ENCODE measurements at regions not wholly inside any gene's neighbourhood (a gene's known extent, or its start where the extent isn't known, plus 50 kb on each side); places are given as distances from the start of the nearest gene placed in this dataset.
"Not testable (repeated sequence)": the region's sequence is repeated elsewhere in the genome, so short reads cannot be mapped to it uniquely, and the experiment has no call there.

GRCh38 chr3:72515281-72515680 is 333.0 kb downstream of the SHQ1 start:
- TF ChIP-seq, protein P1, sequence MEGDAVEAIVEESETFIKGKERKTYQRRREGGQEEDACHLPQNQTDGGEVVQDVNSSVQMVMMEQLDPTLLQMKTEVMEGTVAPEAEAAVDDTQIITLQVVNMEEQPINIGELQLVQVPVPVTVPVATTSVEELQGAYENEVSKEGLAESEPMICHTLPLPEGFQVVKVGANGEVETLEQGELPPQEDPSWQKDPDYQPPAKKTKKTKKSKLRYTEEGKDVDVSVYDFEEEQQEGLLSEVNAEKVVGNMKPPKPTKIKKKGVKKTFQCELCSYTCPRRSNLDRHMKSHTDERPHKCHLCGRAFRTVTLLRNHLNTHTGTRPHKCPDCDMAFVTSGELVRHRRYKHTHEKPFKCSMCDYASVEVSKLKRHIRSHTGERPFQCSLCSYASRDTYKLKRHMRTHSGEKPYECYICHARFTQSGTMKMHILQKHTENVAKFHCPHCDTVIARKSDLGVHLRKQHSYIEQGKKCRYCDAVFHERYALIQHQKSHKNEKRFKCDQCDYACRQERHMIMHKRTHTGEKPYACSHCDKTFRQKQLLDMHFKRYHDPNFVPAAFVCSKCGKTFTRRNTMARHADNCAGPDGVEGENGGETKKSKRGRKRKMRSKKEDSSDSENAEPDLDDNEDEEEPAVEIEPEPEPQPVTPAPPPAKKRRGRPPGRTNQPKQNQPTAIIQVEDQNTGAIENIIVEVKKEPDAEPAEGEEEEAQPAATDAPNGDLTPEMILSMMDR (IDR thresholded peaks at IDR 0.05; ENCODE audit: borderline replicate concordance) = no peak
- no peak overlapping the region for H3K27ac ChIP-seq (replicated peaks)
- no peaks in the 10 kb centered on the region for H3K4me1 ChIP-seq
- H3K36me3 ChIP-seq = no peaks in the 10 kb centered on the region
- no peak overlapping the region for H3K4me3 ChIP-seq
- no peaks in the 10 kb centered on the region for H3K27me3 ChIP-seq (ENCODE audit: low read depth)
- no peak for DNase-seq
- intact Hi-C loops (cut with micrococcal nuclease) = no loop called here
- H3K9me3 ChIP-seq (replicated peaks) = no peaks in the 10 kb centered on the region

- no peak for DNase-seq
- Histone ChIP-seq H3K4me1 (no peaks in the 10 kb centered on the region), H3K27ac (replicated peaks) (no peak overlapping the region), H3K36me3 (no peaks in the 10 kb centered on the region), H3K4me3 (no peak overlapping the region), H3K9me3 (replicated peaks) (no peaks in the 10 kb centered on the region), H3K27me3 (ENCODE audit: low read depth) (peaks cover 6% of the 10 kb centered on the region)
- intact Hi-C loops (cut with micrococcal nuclease) = no loop called here
- TF ChIP-seq, protein P1 (IDR thresholded peaks at IDR 0.05; ENCODE audit: borderline replicate concordance) = no peak
Observed at GRCh38 chr3:72510247-72510646, 338.0 kb downstream of the SHQ1 start.

DNA sequence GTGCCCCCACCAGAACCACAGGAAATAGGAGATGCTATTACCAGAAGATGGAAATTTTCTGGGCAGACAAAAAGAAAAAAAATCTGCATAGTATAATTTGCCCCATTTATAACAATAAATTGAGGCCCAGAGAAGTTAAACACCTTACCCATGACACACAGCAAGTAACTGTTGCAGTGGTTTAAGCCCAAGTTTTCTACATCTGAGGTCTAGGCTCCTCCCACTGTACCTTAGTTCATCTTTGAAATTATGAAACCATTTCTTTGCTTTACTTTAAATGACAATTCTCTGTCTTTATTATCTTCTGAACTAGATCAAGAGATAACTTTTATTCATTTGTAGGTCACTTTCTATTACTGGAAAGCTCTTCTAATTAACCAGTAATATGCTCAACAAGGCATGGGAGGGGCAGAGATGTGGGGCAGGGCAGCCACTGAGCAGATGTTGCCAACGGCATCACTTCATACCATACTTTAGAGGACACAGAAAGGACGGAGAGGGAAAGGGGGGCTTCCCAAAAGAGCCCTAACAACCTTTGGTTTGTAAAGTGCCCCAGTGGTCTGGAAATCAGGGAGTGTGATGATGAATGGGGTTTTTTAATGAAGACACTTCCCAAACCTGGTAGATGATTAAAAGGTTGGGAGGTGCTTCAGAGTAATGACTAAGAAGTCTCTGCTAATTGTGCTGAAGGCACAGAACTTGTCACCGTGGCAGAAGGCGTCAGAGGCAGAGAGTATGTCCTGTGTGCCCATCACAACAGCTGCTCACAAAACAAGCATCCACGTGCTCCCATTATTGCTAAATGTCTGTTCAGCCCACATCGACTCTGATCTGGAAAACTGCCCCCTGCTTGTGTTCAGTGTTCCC is 342.5 kb downstream of the SHQ1 start:
- Histone ChIP-seq H3K4me1 (no peaks in the 10 kb centered on the region), H3K36me3 (no peaks in the 10 kb centered on the region), H3K4me3 (no peak overlapping the region), H3K27ac (replicated peaks) (no peak overlapping the region), H3K9me3 (replicated peaks) (no peaks in the 10 kb centered on the region), H3K27me3 (ENCODE audit: low read depth) (peaks cover 6% of the 10 kb centered on the region)
- intact Hi-C loops (cut with micrococcal nuclease) = no loop called here
- DNase-seq = no peak
- TF ChIP-seq, protein P1 (IDR thresholded peaks at IDR 0.05; ENCODE audit: borderline replicate concordance) = no peak

DNA sequence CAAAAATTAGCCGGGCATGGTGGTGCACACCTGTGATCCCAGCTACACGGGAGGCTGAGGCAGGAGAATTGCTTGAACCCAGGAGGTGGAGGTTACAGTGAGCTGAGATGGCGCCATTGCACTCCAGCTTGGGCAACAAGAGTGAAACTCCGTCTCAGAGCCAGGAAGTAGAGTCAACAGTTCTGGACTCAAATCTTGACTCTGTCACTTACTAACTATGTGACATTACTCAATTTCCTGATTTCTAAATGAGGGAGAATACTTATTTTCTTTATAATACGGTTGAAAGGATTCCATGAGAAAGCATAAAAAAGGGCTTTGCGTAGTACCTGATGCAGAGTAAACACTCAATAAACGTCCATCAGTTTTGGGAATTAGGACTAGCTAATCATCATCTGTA is 350.7 kb downstream of the SHQ1 start:
- DNase-seq; H3K27me3 ChIP-seq (ENCODE audit: low read depth); H3K27ac ChIP-seq (replicated peaks); H3K9me3 ChIP-seq (replicated peaks); H3K4me1 ChIP-seq; H3K36me3 ChIP-seq; H3K4me3 ChIP-seq; intact Hi-C loops (cut with micrococcal nuclease): not testable (repeated sequence)

- Histone ChIP-seq H3K36me3 (no peaks in the 10 kb centered on the region), H3K27ac (replicated peaks) (no peak overlapping the region), H3K9me3 (replicated peaks) (peaks cover 6% of the 10 kb centered on the region), H3K27me3 (ENCODE audit: low read depth) (no peaks in the 10 kb centered on the region), H3K4me1 (peaks cover 4% of the 10 kb centered on the region), H3K4me3 (no peak overlapping the region)
- DNase-seq = no peak
- intact Hi-C loops (cut with micrococcal nuclease) = no loop called here
- TF ChIP-seq, protein P1 (IDR thresholded peaks at IDR 0.05; ENCODE audit: borderline replicate concordance) = no peak
Observed at GRCh38 chr3:72496051-72496670, 352.1 kb downstream of the SHQ1 start.

GRCh38 chr3:72494626-72495025 is 353.6 kb downstream of the SHQ1 start:
- Histone ChIP-seq H3K27ac (replicated peaks) (no peak overlapping the region), H3K9me3 (replicated peaks) (peaks cover 6% of the 10 kb centered on the region), H3K4me3 (no peak overlapping the region), H3K27me3 (ENCODE audit: low read depth) (no peaks in the 10 kb centered on the region), H3K36me3 (no peaks in the 10 kb centered on the region), H3K4me1 (peaks cover 4% of the 10 kb centered on the region)
- TF ChIP-seq, protein P1 (IDR thresholded peaks at IDR 0.05; ENCODE audit: borderline replicate concordance) = no peak
- intact Hi-C loops (cut with micrococcal nuclease) = no loop called here
- DNase-seq = no peak
